ENCODE measurements at regions not wholly inside any gene's neighbourhood (a gene's known extent, or its start where the extent isn't known, plus 50 kb on each side); places are given as distances from the start of the nearest gene placed in this dataset.
A peak's percentile ranks its signal among the peaks of the same experiment; 100 is the strongest.

- no peak for DNase-seq
Measured at GRCh38 chr9:118318770-118319431, 614.7 kb downstream of the TLR4 start.

- DNase-seq = no peak
Measured at GRCh38 chr9:118321788-118322187, 617.6 kb downstream of the TLR4 start.

- DNase-seq = no peak
Measured at GRCh38 chr9:118324706-118325105, 620.5 kb downstream of the TLR4 start.

GRCh38 chr9:118325757-118326156, 621.6 kb downstream of the TLR4 start:
- no peak for DNase-seq

- no peak for DNase-seq
Measured at GRCh38 chr9:118326326-118326725, 622.1 kb downstream of the TLR4 start.

GRCh38 chr9:118330191-118330986, 626.2 kb downstream of the TLR4 start:
- DNase-seq = no peak

- DNase-seq = no peak
Measured at GRCh38 chr9:118331622-118332045, 627.4 kb downstream of the TLR4 start.

- DNase-seq = no peak
Measured at GRCh38 chr9:118336250-118336942, 632.2 kb downstream of the TLR4 start.

GRCh38 chr9:118336943-118337330, 632.7 kb downstream of the TLR4 start:
- DNase-seq = no peak

- no peak for DNase-seq
Measured at GRCh38 chr9:118360036-118360435, 655.8 kb downstream of the TLR4 start.

GRCh38 chr9:118362123-118362522, 657.9 kb downstream of the TLR4 start:
- no peak for DNase-seq

GRCh38 chr9:118362596-118362995, 658.4 kb downstream of the TLR4 start:
- DNase-seq = no peak

GRCh38 chr9:118364266-118365106, 660.3 kb downstream of the TLR4 start:
- DNase-seq = no peak

GRCh38 chr9:118366228-118366627, 662.0 kb downstream of the TLR4 start:
- no peak for DNase-seq

GRCh38 chr9:118367383-118367782, 663.2 kb downstream of the TLR4 start:
- no peak for DNase-seq

GRCh38 chr9:118384531-118385100, 680.4 kb downstream of the TLR4 start:
- no peak for DNase-seq

- peak; percentile 65 for DNase-seq
Measured at GRCh38 chr9:118395415-118395814, 691.2 kb downstream of the TLR4 start.

- DNase-seq = no peak
Measured at GRCh38 chr9:118401546-118401945, 697.3 kb downstream of the TLR4 start.

GRCh38 chr9:118414676-118415075, 710.5 kb downstream of the TLR4 start:
- no peak for DNase-seq

GRCh38 chr9:118418887-118419565, 714.8 kb downstream of the TLR4 start:
- peak; percentile 20 for DNase-seq

- DNase-seq = no peak
Measured at GRCh38 chr9:118419676-118420075, 715.5 kb downstream of the TLR4 start.

GRCh38 chr9:118422508-118422907, 718.3 kb downstream of the TLR4 start:
- no peak for DNase-seq

Measured in activated CD4-positive, alpha-beta T cell treated with anti-CD3 and anti-CD28 coated beads, Interleukin-10, Interleukin-2, amounts not matched to agents 100 ng/mL and 50 ng/mL, durations not matched to agents 16 hours and 8 hours (primary cell).